AG09309 (cell line): ENCODE measurements at regions not wholly inside any gene's neighbourhood (a gene's known extent, or its start where the extent isn't known, plus 50 kb on each side); places are given as distances from the start of the nearest gene placed in this dataset.

Experiments
- DNase-seq: peaks from one replicate; pipeline ENCODE4 v3.0.0-alpha.2; 2010; ENCODE audit warnings: low read depth
- H3K4me3 ChIP-seq: 2 replicates; pipeline ENCODE4 v1.5.1; 2011; ENCODE audit warnings: mild to moderate bottlenecking, low read depth, low read length, moderate library complexity; ENCODE audit not compliant: control insufficient read depth
- TF ChIP-seq, protein P1 (sequence below): IDR thresholded peaks from 2 replicates; pipeline ENCODE4 v1.5.1; 2011; ENCODE audit warnings: mild to moderate bottlenecking, low read depth, low read length, inconsistent platforms; ENCODE audit not compliant: insufficient read depth, control insufficient read depth; ENCODE audit errors: missing control alignments

DNA sequence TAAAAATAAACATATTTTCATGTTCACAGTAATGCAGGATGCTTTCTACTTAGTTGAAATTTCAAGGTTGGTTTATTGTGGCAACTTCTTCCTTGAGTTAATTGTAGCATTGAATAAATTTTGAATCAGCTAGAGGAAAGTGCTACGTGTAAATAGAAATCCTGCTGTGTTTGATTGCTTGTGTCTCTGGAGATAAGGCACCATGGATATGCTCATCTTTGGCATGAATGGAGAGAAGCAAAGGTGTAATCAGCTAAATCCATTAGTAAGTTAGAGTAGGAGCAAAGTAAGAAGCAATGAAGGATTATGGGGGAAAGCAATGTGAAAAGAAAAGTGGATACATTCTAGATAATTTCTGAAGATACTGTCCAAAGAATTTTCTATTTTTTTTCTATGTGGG is 331.1 kb downstream of the PTPRC start:
- no peak overlapping the region for H3K4me3 ChIP-seq
- no peak for DNase-seq
- TF ChIP-seq, protein P1, sequence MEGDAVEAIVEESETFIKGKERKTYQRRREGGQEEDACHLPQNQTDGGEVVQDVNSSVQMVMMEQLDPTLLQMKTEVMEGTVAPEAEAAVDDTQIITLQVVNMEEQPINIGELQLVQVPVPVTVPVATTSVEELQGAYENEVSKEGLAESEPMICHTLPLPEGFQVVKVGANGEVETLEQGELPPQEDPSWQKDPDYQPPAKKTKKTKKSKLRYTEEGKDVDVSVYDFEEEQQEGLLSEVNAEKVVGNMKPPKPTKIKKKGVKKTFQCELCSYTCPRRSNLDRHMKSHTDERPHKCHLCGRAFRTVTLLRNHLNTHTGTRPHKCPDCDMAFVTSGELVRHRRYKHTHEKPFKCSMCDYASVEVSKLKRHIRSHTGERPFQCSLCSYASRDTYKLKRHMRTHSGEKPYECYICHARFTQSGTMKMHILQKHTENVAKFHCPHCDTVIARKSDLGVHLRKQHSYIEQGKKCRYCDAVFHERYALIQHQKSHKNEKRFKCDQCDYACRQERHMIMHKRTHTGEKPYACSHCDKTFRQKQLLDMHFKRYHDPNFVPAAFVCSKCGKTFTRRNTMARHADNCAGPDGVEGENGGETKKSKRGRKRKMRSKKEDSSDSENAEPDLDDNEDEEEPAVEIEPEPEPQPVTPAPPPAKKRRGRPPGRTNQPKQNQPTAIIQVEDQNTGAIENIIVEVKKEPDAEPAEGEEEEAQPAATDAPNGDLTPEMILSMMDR = no peak

DNA sequence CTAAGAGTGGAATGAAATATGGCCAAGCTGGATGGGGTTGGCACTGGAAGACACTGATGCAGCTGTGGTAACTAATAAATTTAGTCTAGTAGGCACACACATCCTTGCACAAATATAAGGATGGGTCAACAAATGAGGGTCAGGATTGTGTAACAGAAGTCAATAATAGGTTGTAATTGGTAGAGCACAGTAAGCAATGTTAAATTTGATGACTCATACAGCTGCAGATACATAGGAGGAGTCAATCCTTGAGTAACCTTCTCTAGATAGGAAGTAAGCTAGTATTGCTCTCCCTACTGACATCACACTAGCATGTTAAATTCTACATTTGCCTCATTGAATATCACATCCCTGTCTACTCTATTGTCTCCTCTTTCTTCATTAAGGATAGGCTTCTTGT is 332.1 kb downstream of the PTPRC start:
- TF ChIP-seq, protein P1 = no peak
- DNase-seq = no peak
- H3K4me3 ChIP-seq = no peak overlapping the region

DNA sequence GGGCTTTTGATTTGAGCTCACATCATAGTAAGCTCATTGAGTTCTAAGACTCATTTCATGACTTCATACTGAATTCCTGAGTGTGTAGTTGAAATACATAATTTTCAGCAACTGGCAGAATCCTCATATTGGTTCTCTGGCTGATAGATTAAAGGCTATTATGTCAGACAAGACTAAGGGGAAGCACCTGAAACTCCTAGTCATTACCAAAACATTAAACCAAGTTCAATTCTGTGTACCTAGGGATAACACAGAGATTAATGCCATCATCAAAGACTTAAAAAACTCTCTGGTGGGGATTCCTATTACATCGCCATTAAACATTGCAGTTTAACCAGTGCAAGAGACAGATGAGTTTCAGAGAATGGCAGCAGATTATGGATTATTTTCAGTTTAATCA is 339.1 kb downstream of the PTPRC start:
- TF ChIP-seq, protein P1 = no peak
- DNase-seq = no peak
- H3K4me3 ChIP-seq = no peak overlapping the region

DNA sequence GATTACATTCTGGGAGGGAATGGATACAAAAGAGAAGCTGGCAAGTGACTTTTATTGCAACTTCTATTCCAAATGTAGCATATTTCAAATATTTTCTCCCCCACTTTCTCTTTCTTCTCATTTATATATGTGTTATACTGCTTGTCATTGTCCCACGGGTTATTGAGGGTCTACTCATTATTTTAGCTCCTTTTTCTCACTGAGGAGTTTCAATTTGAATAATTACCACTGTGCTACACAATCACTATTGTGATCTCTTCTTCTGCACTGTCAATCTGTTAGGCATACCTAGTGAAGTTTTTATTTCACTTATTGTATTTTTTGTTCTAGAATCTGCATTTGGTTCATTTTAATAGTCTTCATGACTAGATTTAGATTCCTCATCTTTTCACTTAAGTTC is 339.7 kb downstream of the PTPRC start:
- DNase-seq = no peak
- no peak overlapping the region for H3K4me3 ChIP-seq
- TF ChIP-seq, protein P1 = no peak

DNA sequence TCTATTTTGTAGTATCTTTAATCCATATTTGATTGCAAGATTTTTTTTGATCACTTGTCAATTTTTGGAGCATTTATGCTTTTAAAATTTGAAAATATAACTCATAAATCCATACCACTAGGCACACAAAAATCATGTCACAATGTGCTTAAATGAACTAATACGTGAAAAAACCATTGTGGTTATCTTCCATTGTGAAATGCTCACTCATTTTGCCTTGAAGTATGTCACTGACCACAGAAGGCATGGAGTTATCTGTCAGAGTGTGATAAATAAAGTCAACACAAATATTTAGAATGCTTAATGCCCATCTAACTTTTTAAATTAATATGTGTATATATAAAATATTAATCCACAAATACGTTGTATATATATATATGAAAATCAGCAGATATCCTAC is 347.2 kb downstream of the PTPRC start:
- no peak overlapping the region for H3K4me3 ChIP-seq
- TF ChIP-seq, protein P1 = no peak
- DNase-seq = no peak

DNA sequence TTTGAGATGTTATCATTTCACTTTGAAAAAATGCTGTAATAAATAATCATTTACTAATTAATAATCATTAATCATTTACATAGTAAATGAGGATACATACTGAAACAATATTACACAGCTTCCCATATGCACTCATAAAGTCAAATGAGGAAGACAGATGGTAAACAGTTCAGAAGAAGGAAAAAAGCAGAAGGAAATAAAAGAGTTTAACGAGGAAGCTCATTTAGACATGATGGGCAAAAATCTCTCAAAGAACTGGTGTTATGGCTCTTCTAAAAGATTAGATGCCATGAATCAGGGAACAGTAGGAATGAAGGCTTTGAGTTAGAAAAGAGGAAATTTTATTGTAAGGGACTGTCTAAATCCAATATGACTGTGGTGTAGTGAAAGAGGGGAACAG is 347.6 kb downstream of the PTPRC start:
- no peak overlapping the region for H3K4me3 ChIP-seq
- TF ChIP-seq, protein P1 = no peak
- DNase-seq = no peak

DNA sequence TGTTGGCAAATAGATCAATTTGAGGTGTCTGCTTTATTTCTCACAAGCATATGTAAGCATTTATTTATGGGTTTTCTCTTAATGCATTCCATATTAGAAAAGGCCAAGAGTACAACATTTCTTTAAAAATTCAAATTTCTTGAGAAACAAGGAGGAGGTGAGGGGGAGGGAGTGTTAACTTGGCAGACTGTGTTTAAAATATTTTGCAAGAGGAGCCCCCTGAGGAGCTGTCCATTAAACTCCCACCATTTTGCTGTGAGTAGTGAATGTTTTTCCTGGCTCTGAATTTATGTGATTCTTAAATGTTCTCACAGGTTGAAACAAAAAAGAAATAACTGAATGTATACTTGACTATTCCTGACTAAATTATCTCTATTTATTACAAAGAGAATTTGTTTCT is 363.8 kb downstream of the PTPRC start:
- no peak for DNase-seq
- H3K4me3 ChIP-seq = no peak overlapping the region
- TF ChIP-seq, protein P1 = no peak
